ENCODE measurements at regions not wholly inside any gene's neighbourhood (a gene's known extent, or its start where the extent isn't known, plus 50 kb on each side); places are given as distances from the start of the nearest gene placed in this dataset.
"Not testable (repeated sequence)": the region's sequence is repeated elsewhere in the genome, so short reads cannot be mapped to it uniquely, and the experiment has no call there.

- H3K9me3 ChIP-seq = no peaks in the 10 kb centered on the region
- H3K27me3 ChIP-seq = peaks cover 78% of the 10 kb centered on the region
- in situ Hi-C loops (cut with MboI; ENCODE audit: low pct_ligation_motif_present in 1 of 4, low pct_unique_long_range_greater_than_20kb in 1 of 4, low sequenced_read_pairs in 3 of 4) (no loop called here), intact Hi-C loops (cut with DNase I; ENCODE audit: low total_unique reads) (no loop called here)
- peaks cover 0 to 13% (median 7%) of the 10 kb centered on the region in 4 donors for H3K4me1 ChIP-seq
- no peaks in the 10 kb centered on the region for H3K36me3 ChIP-seq
- DNase-seq = peak; percentile 85
- H3K27ac ChIP-seq = no peak overlapping the region
- H3K4me3 ChIP-seq = peak overlapping the region; percentile 2 to 65 (median 37)
- WGBS, 2 donors (ENCODE audit: low coverage in 1 of 2) = 6 to 11% methylated on average over 3 to 37 of the region's 42 CpGs
- TF ChIP-seq POLR2AphosphoS5 (IDR thresholded peaks at IDR 0.05) (no peak), CTCF (IDR thresholded peaks at IDR 0.05) (no peak), EP300 (IDR thresholded peaks at IDR 0.05; ENCODE audit: low read depth) (no peak), POLR2A (IDR thresholded peaks at IDR 0.05) (no peak)
Measured at GRCh38 chr12:65740873-65741600, 83.2 kb upstream of the HMGA2 start.

GRCh38 chr12:65741656-65742017, 82.6 kb upstream of the HMGA2 start:
- in situ Hi-C loops (cut with MboI; ENCODE audit: low pct_ligation_motif_present in 1 of 4, low pct_unique_long_range_greater_than_20kb in 1 of 4, low sequenced_read_pairs in 3 of 4) = no loop called here
- Histone ChIP-seq H3K36me3 (no peaks in the 10 kb centered on the region), H3K27ac (no peak overlapping the region), H3K4me3 (peak overlapping the region; percentile 32 to 65 (median 37)), H3K9me3 (no peaks in the 10 kb centered on the region), H3K27me3 (peaks cover 79% of the 10 kb centered on the region), H3K4me1 (peaks cover 0 to 13% (median 7%) of the 10 kb centered on the region in 4 donors)
- 4% methylated on average over 31 of the region's 35 CpGs; no CpG with 5 or more reads in 1 of the 2 donors for WGBS, 2 donors (ENCODE audit: low coverage in 1 of 2)
- TF ChIP-seq POLR2A (IDR thresholded peaks at IDR 0.05) (no peak), CTCF (IDR thresholded peaks at IDR 0.05) (no peak), POLR2AphosphoS5 (IDR thresholded peaks at IDR 0.05) (no peak), EP300 (IDR thresholded peaks at IDR 0.05; ENCODE audit: low read depth) (no peak)
- DNase-seq = no peak
- intact Hi-C loops (cut with DNase I; ENCODE audit: low total_unique reads) = no loop called here

- Histone ChIP-seq H3K4me1 (peaks cover 0 to 13% (median 7%) of the 10 kb centered on the region in 4 donors), H3K4me3 (peak overlapping the region; percentile 32 to 65 (median 37)), H3K27me3 (peaks cover 80% of the 10 kb centered on the region), H3K36me3 (no peaks in the 10 kb centered on the region), H3K27ac (no peak overlapping the region), H3K9me3 (no peaks in the 10 kb centered on the region)
- in situ Hi-C loops (cut with MboI; ENCODE audit: low pct_ligation_motif_present in 1 of 4, low pct_unique_long_range_greater_than_20kb in 1 of 4, low sequenced_read_pairs in 3 of 4) (no loop called here), intact Hi-C loops (cut with DNase I; ENCODE audit: low total_unique reads) (no loop called here)
- 24 to 35% methylated on average over 13 to 53 of the region's 87 CpGs for WGBS, 2 donors (ENCODE audit: low coverage in 1 of 2)
- peak; percentile 10 for DNase-seq
- TF ChIP-seq POLR2A (IDR thresholded peaks at IDR 0.05) (no peak), CTCF (IDR thresholded peaks at IDR 0.05) (no peak), EP300 (IDR thresholded peaks at IDR 0.05; ENCODE audit: low read depth) (no peak), POLR2AphosphoS5 (IDR thresholded peaks at IDR 0.05) (no peak)
Measured at GRCh38 chr12:65742018-65743010, 82.0 kb upstream of the HMGA2 start.

GRCh38 chr12:65744236-65744840, 79.9 kb upstream of the HMGA2 start:
- peaks cover 95% of the 10 kb centered on the region for H3K27me3 ChIP-seq
- H3K9me3 ChIP-seq; DNase-seq; H3K36me3 ChIP-seq; H3K4me3 ChIP-seq; in situ Hi-C loops (cut with MboI; ENCODE audit: low pct_ligation_motif_present in 1 of 4, low pct_unique_long_range_greater_than_20kb in 1 of 4, low sequenced_read_pairs in 3 of 4); H3K27ac ChIP-seq; intact Hi-C loops (cut with DNase I; ENCODE audit: low total_unique reads): not testable (repeated sequence)
- peaks cover 0 to 13% (median 7%) of the 10 kb centered on the region in 4 donors for H3K4me1 ChIP-seq
- WGBS, 2 donors (ENCODE audit: low coverage in 1 of 2) = 95% methylated on average over 30 of the region's 30 CpGs; no CpG with 5 or more reads in 1 of the 2 donors

All from transverse colon (tissue), 4 donors.